ENCODE measurements at regions not wholly inside any gene's neighbourhood (a gene's known extent, or its start where the extent isn't known, plus 50 kb on each side); places are given as distances from the start of the nearest gene placed in this dataset.

DNA sequence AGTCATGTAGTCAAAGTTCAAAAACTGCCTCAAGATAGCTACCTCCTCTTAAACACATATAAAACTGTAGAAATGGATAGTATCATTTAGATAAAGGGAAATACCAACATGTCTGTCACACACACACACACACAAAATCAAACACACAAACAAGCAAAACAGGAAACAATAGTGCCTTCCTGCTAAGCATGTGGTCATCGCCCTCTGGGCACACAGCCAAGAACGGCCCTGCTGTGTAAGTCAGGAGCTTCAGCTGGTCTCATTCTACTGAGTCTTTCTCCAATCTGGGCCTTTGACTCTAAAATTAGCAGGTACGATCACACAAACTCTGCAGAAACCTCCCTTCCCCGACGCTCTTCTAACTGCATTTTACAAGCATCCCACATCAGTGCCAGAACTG, 272.2 kb upstream of the CHRNA7 start:
- no peak for TF ChIP-seq SP4 (CRISPR knock-in tag; IDR thresholded peaks at IDR 0.05)
- TF ChIP-seq, protein P1, sequence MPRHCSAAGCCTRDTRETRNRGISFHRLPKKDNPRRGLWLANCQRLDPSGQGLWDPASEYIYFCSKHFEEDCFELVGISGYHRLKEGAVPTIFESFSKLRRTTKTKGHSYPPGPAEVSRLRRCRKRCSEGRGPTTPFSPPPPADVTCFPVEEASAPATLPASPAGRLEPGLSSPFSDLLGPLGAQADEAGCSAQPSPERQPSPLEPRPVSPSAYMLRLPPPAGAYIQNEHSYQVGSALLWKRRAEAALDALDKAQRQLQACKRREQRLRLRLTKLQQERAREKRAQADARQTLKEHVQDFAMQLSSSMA (CRISPR knock-in tag; IDR thresholded peaks at IDR 0.05), result no peak

Data from HepG2 (cell line).